Calu3 (cell line): ENCODE measurements at regions not wholly inside any gene's neighbourhood (a gene's known extent, or its start where the extent isn't known, plus 50 kb on each side); places are given as distances from the start of the nearest gene placed in this dataset.

Source experiments
- BruUV-seq: library from RNA; stranded (reverse); fragments of 400-500 nt; replicated peaks from 2 replicates; lab custom pipeline; 2021; lab: Mats Ljungman, UMichigan
- CTCF ChIA-PET: fragments of 300-600 bp; sonication (Branson Sonifier 250); formaldehyde crosslinking; loops from one replicate; lab custom pipeline; 2022; ENCODE audit warnings: antibody characterized with exemption; lab: Charles Lee
- DNase-seq: peaks from one replicate; pipeline ENCODE4 v3.0.0; 2022
- H3K27ac Mint-ChIP-seq: one replicate; pipeline ENCODE4 v1.8.0; 2022; ENCODE audit warnings: mixed read lengths; ENCODE audit not compliant: unreplicated experiment
- H3K27me3 Mint-ChIP-seq: one replicate; pipeline ENCODE4 v1.8.0; 2022; ENCODE audit warnings: mixed read lengths; ENCODE audit not compliant: unreplicated experiment
- H3K36me3 Mint-ChIP-seq: one replicate; pipeline ENCODE4 v1.8.0; 2022; ENCODE audit warnings: mild to moderate bottlenecking, moderate library complexity, mixed read lengths; ENCODE audit not compliant: insufficient read depth, unreplicated experiment
- H3K4me1 Mint-ChIP-seq: one replicate; pipeline ENCODE4 v1.8.0; 2022; ENCODE audit warnings: mild to moderate bottlenecking, low read depth, mixed read lengths; ENCODE audit not compliant: unreplicated experiment
- H3K4me3 Mint-ChIP-seq: one replicate; pipeline ENCODE4 v1.8.0; 2022; ENCODE audit warnings: mild to moderate bottlenecking, low read depth, moderate library complexity, mixed read lengths; ENCODE audit not compliant: unreplicated experiment
- H3K9me3 Mint-ChIP-seq: one replicate; pipeline ENCODE4 v1.8.0; 2022; ENCODE audit warnings: low read depth, mixed read lengths; ENCODE audit not compliant: unreplicated experiment
- intact Hi-C: fragments of 100-400 bp; cut with micrococcal nuclease; formaldehyde crosslinking; loops from one replicate; pipeline ENCODE4 v1.10.0; 2022; ENCODE audit not compliant: unreplicated experiment
- TF ChIP-seq, protein P1 (sequence below): fragments of 200-600 bp; IDR thresholded peaks from one replicate; pipeline ENCODE4 v1.8.0; 2022; ENCODE audit warnings: antibody characterized with exemption; ENCODE audit not compliant: unreplicated experiment

DNA sequence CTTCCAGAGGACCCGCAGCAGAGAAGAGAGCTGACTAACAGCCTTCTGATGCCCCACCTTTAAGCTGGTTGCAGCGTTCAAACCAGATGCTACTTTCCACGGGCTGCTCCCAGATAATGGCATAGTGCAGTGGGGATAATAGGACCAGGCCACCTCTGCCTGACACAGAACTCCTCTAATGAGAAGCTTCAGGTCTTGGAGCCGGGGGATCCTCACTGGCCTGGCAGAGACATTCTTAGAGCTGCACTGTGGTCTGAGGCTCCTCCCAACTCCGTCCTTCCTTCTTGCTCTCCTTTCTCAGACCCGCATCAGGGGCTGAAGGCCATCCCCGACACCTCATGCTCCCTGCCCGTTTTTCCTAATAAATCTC lies 206.6 kb upstream of the MARCKS start:
- TF ChIP-seq, protein P1, sequence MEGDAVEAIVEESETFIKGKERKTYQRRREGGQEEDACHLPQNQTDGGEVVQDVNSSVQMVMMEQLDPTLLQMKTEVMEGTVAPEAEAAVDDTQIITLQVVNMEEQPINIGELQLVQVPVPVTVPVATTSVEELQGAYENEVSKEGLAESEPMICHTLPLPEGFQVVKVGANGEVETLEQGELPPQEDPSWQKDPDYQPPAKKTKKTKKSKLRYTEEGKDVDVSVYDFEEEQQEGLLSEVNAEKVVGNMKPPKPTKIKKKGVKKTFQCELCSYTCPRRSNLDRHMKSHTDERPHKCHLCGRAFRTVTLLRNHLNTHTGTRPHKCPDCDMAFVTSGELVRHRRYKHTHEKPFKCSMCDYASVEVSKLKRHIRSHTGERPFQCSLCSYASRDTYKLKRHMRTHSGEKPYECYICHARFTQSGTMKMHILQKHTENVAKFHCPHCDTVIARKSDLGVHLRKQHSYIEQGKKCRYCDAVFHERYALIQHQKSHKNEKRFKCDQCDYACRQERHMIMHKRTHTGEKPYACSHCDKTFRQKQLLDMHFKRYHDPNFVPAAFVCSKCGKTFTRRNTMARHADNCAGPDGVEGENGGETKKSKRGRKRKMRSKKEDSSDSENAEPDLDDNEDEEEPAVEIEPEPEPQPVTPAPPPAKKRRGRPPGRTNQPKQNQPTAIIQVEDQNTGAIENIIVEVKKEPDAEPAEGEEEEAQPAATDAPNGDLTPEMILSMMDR, result no peak
- no peaks in the 10 kb centered on the region for H3K27me3 Mint-ChIP-seq
- CTCF ChIA-PET, result no interaction called here
- H3K4me3 Mint-ChIP-seq, result no peak overlapping the region
- H3K9me3 Mint-ChIP-seq, result no peaks in the 10 kb centered on the region
- DNase-seq, result no peak
- no TSS peak for BruUV-seq
- H3K4me1 Mint-ChIP-seq, result peaks cover 36% of the 10 kb centered on the region
- no peak overlapping the region for H3K27ac Mint-ChIP-seq
- intact Hi-C loops, result loop anchor here (5.0 kb wide), 1 partner anchor 207 kb away; the partner anchor contains the start of gene MARCKS
- H3K36me3 Mint-ChIP-seq, result no peaks in the 10 kb centered on the region

DNA sequence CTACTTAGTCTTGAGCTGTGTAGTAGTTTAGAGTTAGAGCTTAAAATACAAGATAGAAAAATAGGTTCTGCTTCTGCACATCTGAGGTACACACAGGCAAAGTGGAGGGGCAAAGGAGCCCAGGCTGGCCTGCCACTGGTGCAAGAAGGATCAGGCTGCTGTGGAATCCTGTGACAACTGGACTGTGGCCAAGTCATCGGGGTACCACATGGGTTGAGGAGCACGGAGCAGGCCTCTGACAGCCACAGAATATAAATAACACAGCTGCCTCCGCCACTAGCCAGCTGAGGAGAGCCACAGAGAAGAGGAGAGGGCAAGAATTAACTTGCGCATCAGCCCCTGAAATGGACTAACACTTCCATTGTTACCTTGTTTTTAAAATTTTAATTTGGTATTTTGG lies 206.0 kb upstream of the MARCKS start:
- no peak for DNase-seq
- H3K4me3 Mint-ChIP-seq, result no peak overlapping the region
- intact Hi-C loops, result loop anchor here (5.0 kb wide), 1 partner anchor 206 kb away; the partner anchor contains the start of gene MARCKS
- CTCF ChIA-PET, result no interaction called here
- H3K4me1 Mint-ChIP-seq, result peaks cover 30% of the 10 kb centered on the region
- H3K27ac Mint-ChIP-seq, result no peak overlapping the region
- no peaks in the 10 kb centered on the region for H3K9me3 Mint-ChIP-seq
- no TSS peak for BruUV-seq
- no peaks in the 10 kb centered on the region for H3K36me3 Mint-ChIP-seq
- TF ChIP-seq, protein P1, result no peak
- H3K27me3 Mint-ChIP-seq, result no peaks in the 10 kb centered on the region

DNA sequence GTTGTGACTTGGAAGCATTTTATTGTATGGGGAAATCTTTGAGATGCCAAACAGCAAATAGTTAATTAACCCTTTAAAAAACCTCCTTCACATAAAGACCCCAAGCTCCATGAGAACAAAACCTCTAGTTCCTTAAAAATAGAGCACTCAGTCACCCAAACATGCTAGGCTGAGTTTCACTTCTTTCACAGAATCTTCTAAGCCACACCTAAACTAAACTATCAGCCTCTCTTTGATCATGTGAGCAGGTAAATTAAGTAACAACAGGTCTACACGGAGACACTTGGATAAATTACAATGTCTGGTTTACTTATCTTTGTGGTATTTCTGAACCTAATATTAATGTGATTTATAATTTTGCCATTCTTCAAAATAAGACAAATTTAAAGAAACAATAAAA lies 205.2 kb upstream of the MARCKS start:
- CTCF ChIA-PET, result no interaction called here
- Mint-ChIP-seq H3K9me3 (no peaks in the 10 kb centered on the region), H3K4me1 (peaks cover 30% of the 10 kb centered on the region), H3K4me3 (no peak overlapping the region), H3K27ac (no peak overlapping the region), H3K36me3 (no peaks in the 10 kb centered on the region), H3K27me3 (no peaks in the 10 kb centered on the region)
- TF ChIP-seq, protein P1, result no peak
- BruUV-seq, result no TSS peak
- no peak for DNase-seq
- intact Hi-C loops, result loop anchor here (5.0 kb wide), 1 partner anchor 205 kb away; the partner anchor contains the start of gene MARCKS

DNA sequence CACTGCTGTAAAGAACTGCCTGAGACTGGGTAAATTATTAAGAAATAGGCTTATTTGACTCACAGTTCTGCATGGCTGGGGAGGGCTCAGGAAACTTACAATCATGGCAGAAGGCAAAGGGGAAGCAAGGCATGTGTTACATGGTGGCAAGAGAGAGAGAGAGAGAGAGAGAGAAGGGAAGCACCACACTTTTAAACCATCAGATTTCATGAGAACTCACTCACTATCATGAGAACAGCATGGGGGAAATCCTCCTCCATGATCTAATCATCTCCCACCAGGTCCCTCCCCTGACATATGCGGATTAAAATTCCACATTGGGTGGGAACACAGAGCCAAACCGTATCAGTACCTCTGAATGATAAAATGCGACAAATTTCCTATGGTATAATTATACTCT lies 203.9 kb upstream of the MARCKS start:
- CTCF ChIA-PET, result no interaction called here
- H3K36me3 Mint-ChIP-seq, result no peaks in the 10 kb centered on the region
- H3K4me1 Mint-ChIP-seq, result peaks cover 30% of the 10 kb centered on the region
- DNase-seq, result no peak
- H3K27ac Mint-ChIP-seq, result no peak overlapping the region
- no TSS peak for BruUV-seq
- no peak overlapping the region for H3K4me3 Mint-ChIP-seq
- intact Hi-C loops, result loop anchor here (5.0 kb wide), 1 partner anchor 204 kb away; the partner anchor contains the start of gene MARCKS
- H3K9me3 Mint-ChIP-seq, result no peaks in the 10 kb centered on the region
- no peaks in the 10 kb centered on the region for H3K27me3 Mint-ChIP-seq
- TF ChIP-seq, protein P1, result no peak
